ENCODE measurements at regions not wholly inside any gene's neighbourhood (a gene's known extent, or its start where the extent isn't known, plus 50 kb on each side); places are given as distances from the start of the nearest gene placed in this dataset.

DNA sequence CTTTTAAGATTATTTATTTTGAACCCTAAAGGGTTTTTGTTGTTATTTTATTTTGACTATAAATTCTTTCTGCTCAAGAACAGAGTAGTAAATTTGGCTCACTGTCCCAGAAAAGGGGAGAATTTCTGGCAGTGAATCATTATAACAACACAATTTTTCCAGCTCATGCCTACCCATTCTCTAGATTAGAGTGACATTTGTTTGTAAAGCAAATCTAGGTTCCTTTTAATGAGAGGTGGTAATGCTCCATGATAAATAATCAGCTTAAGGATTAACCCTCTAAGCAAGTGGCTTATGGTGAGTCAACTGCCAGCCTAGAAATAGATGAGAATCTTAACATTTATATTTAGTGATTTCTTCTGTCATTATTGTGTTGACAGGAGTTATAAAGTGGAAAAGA, 409.2 kb downstream of the NFIB start:
- TF ChIP-seq, protein P1, sequence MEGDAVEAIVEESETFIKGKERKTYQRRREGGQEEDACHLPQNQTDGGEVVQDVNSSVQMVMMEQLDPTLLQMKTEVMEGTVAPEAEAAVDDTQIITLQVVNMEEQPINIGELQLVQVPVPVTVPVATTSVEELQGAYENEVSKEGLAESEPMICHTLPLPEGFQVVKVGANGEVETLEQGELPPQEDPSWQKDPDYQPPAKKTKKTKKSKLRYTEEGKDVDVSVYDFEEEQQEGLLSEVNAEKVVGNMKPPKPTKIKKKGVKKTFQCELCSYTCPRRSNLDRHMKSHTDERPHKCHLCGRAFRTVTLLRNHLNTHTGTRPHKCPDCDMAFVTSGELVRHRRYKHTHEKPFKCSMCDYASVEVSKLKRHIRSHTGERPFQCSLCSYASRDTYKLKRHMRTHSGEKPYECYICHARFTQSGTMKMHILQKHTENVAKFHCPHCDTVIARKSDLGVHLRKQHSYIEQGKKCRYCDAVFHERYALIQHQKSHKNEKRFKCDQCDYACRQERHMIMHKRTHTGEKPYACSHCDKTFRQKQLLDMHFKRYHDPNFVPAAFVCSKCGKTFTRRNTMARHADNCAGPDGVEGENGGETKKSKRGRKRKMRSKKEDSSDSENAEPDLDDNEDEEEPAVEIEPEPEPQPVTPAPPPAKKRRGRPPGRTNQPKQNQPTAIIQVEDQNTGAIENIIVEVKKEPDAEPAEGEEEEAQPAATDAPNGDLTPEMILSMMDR (IDR thresholded peaks at IDR 0.05; ENCODE audit: low read length), result no peak
- no peak for TF ChIP-seq EZH2 (IDR thresholded peaks at IDR 0.05; ENCODE audit: borderline replicate concordance, low read length)
